Stimulated activated CD8-positive, alpha-beta memory T cell treated with anti-CD3 and anti-CD28 coated beads, Interleukin-12 subunit alpha, Interleukin-12 subunit beta, amount 100 ng/mL, for 1 hour (primary cell): ENCODE measurements at regions not wholly inside any gene's neighbourhood (a gene's known extent, or its start where the extent isn't known, plus 50 kb on each side); places are given as distances from the start of the nearest gene placed in this dataset.
"Not testable (repeated sequence)": the region's sequence is repeated elsewhere in the genome, so short reads cannot be mapped to it uniquely, and the experiment has no call there.

Experiments used
- DNase-seq: peaks from one replicate; pipeline ENCODE4 v3.0.0-alpha.2; 2020; ENCODE audit warnings: low read depth

DNA sequence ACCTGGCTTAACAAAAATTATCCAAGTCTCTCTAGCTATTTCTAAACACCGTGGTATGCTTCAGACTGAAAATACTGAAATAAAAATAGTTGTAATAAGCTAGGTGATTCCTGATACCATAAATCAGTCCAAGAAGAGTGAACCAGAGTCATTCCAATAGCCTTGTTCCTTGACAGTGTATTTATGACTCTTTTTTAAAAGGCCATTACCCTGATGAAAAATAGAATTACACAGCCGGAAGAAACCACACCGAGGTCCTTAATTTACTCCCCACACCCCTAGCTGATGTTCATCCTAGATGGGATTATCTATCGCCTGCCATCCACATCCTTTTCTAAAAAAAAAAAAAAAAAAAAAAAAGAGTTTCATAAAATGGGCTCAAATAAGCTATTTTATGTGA is 457.6 kb upstream of the GRAMD2B start:
- no peak for DNase-seq

DNA sequence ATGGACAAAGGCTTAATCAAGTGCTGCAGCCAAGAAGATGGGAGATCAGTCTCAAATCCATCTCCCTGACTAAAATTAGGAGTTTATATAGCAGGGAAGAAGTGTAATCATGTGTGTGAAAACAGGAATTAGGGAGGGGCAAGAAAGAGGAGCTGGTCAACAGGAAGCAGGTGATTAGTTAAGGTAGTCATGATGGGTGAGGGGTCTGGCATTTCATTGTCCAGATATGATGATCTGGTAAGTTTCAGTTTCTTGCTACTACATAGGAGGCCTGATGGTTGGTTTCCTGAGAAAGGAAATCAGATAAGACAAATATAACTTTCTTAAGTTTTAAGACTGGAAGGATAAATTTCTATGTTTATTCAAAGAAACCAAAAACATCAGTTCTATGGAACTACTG is 455.6 kb upstream of the GRAMD2B start:
- DNase-seq: no peak

DNA sequence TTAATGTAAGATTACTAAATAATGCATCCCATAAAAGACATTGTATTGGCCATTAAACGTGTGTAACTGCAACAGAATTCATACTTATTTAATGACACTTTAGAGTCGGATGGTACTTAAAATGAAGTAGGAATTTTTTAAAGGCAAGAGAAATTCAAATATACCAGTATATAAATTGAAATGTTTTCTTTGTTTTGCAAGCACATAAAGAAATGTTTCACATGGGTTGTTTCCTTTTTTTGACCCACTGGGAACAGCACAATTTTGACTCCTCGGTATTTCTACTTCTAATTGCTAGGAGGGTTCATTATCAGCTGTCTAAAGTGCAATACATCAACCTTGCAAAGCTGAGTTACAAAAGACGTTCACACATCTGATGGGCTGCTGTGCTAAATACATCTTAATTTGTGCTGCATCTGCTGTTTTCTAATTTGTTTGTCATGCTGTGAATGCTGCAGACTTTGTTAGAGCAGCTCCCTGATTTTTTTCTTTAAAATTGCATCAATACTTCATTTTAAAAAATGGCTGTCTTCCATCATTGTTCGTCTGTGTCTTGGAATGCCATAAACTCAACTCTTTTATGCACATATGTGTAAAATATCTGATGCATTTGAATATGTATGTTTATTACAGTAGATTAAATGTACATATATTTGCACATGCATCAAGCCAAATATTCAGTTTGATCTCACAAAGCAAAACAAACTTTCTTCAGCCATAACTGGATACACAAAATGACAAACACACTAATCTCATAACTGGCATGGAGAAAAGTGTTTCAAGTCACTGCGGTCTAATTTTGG is 454.0 kb upstream of the GRAMD2B start:
- DNase-seq: no peak

DNA sequence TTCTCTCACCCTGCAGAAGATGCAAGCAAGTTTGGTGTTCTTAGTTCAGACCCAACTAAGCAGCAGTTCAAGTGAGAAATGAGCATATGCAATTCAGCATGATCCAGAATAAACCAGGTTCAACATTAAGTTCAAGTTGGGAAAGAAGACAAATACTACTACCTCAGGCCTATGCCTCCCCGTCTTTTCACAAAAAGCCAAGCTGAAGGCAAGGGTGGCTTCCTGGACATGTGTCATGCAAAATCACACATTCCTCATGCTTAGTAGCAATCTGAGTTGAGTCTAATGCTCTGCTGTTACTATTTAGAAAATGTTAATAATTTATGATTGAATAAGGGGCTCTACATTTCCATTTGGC is 453.4 kb upstream of the GRAMD2B start:
- DNase-seq: no peak

DNA sequence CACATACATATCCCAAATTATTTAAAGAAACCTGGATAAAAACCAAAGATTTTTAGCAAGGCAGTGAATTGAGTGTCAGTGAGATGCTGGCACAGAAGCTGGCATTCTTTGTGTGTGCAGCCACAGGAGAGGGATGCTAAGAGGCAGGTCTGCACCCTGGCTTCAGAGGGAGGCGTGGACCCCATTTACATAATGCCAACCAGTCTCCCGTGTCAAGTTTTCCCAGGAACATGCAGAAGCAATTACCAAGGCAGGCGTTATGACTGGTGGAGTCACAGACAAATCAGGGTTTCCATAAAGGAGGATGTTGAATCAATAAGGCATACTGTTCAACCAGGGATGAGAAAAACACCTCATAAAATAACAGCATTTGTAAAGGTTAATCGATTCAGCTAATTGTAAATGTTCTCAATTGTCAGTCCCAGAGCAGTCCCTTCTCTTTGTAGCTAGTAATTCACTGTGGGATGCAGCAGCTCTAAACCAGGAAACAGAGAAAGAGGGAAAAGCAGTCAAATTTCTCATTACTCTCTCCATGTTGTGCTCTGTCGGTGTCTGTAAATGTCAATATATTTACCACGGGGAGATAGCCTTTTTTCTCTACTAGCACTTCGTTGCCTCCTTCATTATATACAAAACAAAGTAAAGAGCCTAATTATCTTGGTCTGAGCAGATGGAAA is 452.4 kb upstream of the GRAMD2B start:
- no peak for DNase-seq

DNA sequence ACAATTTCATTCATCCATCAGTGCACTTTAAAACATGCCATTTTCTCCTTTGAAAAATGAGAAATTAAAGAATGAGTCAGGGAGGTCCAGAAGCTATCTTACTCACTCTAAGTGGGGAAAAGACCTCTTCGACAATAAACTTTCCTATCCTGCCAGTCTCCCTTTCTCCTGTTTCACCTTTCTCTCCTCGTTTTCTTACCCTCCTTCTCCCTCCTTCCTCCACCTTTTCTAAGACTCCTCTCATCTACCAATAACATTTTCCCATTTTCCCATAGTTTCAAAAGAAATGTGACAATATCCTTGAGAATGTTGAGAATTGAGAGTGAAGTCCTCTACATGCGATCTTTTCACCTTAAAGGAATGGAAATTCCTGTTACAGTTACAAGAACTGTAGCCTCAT is 450.5 kb upstream of the GRAMD2B start:
- DNase-seq: no peak

DNA sequence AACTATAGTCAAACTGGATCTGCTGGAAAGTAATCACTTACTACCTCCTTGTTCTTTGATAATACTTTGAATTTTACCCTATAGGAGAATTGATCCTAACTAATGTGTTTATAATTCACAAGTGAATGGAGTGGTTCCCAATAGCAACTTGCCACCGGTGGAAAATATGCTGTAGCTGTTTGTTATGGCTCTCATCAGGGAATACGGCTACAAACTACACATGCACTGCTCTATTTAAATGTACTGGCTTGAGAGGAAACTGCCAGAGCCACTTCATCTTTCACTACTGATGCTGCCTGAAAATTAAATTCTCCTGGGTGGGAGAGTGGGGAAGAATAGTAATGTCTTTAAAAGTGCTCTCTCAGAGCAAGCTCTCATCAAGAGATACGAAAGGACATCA is 448.5 kb upstream of the GRAMD2B start:
- DNase-seq: no peak

DNA sequence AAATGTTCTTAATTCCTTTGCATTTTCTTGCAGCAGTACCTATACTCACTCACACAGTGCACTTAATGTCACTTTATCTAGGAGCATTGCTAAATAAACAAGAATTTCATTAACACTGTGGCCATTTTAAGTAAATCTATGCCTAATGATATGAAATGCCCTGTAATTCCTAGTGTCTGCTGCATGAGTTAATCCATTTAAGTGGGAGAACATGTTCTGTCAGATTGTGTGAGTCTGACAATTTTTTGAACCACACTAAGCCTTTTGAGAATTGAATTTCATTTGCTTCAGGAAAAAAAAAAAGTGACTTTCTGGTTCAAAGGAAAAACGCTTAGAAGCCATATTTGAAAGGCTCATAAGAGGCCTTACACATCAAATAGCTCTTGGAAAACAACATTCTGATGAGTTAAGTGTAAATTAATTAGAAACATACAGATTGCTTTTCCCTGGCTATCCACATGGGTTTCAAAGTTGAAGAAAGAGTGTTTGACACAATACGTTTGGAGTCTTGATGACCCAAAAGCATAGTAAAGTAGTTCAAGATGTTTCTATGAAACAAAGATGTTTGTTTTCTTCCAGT is 446.7 kb upstream of the GRAMD2B start:
- no peak for DNase-seq

DNA sequence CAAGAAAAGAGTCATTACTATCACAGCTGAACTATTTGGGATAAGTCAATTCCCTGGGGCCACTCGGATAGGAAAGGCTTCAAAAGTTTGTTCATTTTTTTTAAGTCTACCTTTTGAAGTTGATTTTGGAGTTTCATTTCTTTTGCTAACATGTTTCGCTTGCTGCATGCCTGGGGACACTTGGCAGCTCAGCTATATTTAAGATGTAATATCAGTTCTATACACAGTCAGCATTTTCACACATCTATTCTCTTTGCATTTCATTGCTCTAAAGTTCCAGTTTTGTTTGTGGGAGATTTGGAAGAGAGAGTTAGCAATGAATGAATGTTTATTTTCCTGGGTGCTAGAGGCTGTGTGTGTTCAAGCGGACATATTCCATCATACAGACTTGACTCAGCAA is 445.2 kb upstream of the GRAMD2B start:
- DNase-seq: no peak

DNA sequence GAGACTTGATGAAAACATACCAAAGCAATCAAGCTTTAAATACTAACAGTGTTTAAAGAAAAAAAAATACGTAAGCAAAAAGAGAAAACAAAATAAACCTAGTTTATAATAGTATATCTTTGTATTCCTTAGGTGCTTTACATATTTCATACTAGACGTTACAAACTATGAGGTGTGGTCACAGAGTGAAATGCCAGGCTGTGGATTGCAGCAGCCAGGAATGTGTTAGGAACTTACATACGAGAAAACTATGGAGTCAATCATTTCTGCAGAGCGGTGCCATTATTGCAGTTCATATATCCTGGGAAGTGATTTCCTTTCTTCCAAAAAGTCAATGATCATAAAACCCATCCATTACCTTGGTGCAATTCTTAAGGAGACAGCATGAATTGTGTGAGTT is 443.6 kb upstream of the GRAMD2B start:
- no peak for DNase-seq

DNA sequence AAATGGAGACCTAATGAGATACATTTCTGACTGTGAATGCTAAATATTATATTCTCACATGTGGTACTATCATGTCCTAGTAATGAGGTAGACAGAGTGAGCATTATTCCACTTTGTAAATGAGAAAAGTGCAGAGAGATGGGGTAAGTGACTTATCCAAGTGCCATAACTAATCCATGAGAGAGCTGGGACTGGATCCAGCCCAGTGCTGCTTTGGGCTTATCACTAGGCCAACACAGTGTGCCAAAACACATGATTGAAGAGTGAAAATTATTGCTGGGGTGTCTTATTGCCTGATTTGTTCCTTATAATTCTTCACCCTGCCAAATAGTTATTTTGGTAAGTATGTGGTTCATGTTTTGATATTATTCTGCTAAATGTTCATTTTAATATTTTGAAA is 442.2 kb upstream of the GRAMD2B start:
- DNase-seq: no peak

DNA sequence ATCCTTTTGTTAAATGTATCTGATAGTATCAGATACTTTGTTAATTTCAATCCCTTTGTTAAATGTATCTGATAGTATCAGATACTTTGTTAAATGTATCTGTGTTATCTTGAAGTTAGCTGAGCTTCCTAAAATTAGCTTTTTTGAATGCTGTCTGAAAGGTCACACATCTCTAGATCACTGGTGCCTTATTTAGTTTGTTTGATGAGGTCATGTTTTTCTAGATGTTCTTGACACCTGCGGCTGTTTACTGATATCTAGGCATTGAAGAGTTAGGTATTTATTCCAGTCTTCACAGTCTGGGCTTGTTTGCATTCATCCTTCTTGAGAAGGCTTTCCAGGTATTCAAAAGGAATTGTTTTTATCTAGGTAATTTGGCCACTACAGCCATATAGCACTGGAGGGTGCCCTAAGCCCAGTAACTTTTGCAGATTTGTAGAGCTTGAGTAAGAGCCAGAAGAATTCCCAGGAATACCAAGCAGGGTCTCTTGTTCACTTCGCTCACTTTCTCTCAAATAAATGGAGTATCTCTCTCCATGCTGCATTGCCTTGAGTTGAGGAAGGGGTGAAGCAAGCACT is 435.4 kb upstream of the GRAMD2B start:
- no peak for DNase-seq

DNA sequence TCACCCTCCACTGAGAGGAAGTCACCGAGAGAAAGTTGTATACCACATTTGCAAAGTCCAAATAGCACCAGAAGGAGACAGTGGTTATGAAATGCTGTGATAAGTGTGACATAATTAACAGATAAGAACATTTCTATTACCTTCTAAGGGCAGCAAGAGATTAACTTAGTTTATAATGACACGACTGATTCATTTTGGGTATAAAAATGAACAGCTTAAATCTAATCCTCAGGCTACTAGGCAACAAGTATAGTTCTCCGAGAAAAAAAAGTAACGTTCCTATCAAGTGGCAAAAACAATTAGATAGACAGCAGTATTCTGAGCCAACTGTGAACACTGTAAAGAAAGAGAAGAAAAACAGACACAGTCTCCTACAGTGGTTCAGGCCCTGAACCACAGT is 431.2 kb upstream of the GRAMD2B start:
- no peak for DNase-seq

DNA sequence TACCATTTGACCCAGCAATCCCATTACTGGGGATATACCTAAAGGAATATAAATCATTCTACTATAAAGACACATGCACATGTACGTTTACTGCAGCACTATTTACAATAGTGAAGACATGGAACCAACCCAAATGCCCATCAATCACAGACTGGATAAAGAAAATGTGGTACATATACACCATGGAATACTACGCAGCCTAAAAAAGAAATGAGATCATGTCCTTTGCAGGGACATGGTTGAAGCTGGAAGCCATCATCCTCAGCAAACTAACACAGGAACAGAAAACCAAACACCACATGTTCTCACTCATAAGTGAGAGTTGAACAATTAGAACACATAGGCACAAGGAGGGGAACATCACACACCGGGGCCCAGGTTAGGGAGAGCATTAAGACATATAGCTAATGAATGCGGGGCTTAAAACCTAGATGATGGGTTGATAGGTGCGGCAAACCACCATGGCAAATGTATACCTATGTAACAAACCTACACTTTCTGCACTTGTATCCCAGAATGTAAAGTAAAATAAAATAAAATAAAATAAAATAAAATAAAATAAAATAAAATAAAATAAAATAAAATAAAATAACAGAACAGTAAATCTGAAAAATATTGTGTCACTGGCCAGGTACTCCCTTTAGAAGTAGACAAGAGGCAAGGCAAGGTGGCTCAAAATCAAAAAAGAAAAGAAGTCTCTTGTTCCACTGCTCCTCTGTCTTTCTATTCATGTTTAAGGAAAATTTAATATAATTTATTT is 423.8 kb upstream of the GRAMD2B start:
- DNase-seq: not testable (repeated sequence)

DNA sequence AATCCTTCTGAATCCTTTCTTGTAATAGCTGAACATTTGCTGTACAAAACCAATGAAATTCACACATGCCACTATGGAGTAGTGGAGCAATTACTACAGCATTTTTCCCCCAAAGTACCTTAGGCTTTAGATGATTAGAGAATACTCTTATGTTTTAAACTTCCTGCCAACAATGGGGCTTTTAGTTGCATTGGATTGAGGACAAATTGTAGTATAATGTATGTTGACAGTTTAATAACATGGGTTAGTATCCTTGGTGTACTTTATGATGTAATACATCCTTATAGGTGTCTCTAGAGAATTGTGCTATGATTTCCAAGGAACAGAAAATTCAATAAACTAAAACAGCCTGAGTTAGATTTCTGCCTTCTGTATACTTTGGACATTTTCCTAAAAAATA is 422.7 kb upstream of the GRAMD2B start:
- no peak for DNase-seq

DNA sequence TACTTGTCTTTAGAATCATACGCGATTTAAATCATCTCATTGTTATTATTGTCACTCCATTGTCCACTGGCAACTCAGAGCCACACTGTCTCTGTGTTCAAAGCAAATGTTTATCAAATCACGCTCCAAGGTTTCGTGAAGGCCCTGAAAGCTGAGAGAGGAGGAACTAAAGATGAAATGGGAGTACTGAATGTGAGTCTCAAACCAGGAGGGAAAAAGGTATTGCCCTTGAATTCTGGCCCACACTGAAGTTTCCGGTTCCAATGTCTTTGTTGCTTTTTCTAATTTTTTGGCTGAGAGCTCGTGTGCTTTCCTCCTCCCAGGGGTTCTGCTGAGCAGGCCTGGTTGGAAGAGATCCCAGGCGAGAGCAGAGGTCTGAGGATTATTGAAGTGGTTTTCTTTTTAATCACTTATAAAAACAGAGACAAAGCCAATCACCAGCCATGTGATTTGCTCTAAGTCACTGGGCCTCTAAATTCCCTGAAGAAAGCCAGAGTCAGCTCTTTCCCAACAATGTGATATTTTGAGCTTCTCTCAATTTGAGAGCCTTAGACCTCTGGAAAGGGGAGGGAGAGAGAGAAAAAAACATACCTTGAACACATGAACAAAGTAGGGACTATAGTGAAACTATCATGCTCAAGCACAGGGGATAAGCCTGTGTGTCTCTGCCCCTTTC is 420.8 kb upstream of the GRAMD2B start:
- no peak for DNase-seq

DNA sequence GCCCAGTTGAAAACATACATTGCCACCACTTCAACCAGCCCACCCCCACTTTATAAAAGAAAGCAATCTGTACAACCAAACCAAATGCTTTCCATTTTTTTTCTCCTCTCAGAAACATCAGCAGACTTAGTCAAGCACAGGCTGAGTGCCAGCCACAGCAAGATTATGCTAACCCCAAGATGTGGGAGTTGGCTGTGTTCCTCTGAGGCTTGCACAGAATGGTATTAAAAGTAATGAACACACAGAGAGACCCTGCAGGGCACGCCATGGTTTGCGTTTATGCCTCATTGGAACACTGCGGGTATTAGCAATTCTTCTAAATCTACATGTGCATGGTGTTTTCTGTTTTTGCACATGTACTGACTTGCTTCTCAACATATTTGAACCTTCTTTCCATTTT is 419.9 kb upstream of the GRAMD2B start:
- no peak for DNase-seq

DNA sequence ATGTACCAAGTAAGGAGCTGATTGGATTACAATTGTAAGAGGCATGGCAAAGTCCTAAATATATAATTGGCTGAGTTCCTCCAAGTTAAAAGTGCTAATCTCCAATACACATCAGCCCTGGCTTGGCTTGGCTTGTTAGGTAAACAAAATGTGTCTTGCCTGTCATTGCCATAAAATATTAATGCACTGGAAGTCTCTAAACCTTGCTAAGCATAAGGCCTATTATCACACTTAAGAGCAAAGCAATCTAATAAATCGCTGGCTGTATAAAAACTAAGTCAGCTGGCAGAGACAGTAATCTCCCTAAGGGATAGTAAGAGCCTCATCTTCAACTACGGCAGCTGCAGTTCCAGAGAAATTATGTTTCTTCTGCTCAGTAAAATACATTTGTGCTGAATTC is 418.6 kb upstream of the GRAMD2B start:
- DNase-seq: no peak

DNA sequence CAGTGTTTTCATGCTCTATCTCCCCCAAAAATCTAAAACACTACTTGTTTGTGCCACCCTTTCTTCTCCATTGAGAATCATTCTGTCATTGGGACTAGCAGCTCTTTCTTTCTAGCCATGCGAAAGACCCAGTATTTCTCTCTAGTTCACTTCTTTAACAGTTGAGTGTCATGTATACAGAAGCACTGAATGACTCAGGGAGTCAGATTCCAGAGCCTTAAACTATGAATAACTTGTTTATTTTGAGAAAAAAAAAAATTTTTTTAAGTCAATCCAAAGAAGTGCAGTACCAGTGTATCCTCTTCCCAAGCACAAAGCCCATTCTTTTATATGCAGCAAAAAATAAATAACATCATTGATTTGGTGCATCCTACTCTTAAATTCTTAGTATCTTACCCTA is 415.4 kb upstream of the GRAMD2B start:
- no peak for DNase-seq

DNA sequence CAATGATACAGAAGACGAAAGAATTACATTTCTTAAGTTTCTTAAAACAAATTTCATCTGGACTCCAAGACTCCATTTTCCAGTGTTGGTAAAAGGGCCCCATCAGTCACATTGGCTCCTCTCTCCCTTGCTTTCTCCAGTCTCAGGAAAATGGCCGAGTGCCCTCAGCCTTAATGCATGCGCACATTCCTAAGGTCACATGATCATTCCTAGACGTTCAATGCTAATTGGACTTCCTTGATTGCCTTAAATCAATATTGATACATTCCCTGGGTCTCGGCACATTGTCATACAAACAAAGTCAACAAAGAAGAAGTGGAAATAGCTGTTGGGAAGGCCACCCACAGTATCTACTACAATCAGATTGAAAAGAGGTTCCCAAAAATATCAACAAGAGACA is 413.6 kb upstream of the GRAMD2B start:
- no peak for DNase-seq

DNA sequence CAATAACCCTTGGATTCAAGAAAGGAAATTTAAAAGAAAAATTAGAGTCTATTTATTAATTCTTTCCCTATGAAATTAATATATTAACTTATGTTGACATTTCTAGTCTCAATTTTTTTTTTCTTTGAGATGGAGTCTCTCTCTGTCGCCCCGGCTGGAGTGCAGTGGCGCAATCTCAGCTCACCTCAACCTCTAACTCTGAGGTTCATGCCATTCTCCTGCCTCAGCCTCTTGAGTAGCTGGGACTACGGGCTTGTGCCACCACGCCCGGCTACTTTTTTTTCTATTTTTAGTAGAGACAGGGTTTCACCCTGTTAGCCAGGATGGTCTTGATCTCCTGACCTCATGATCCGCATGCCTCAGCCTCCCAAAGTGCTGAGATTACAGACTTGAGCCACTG is 411.7 kb upstream of the GRAMD2B start:
- DNase-seq: not testable (repeated sequence)

DNA sequence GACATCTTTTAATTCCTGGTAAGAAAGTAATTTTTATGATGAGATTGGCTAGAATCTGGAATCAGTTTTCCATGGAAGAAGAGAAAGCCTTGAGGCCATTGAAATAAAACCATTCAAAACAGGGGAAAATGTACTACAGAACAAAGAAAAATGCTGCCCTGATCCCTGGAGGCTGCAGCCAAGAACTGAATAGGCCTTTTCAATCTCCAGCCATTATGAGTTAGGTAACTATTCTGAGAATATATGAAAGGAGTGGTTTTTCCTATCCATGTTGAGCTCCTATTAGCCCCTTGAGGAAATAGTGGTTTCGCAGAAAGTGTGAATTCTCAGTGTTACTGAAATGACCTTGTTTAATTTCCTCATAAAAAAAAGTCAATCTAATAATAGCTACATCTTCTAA is 408.5 kb upstream of the GRAMD2B start:
- DNase-seq: no peak
